ENCODE measurements at regions not wholly inside any gene's neighbourhood (a gene's known extent, or its start where the extent isn't known, plus 50 kb on each side); places are given as distances from the start of the nearest gene placed in this dataset.

DNA sequence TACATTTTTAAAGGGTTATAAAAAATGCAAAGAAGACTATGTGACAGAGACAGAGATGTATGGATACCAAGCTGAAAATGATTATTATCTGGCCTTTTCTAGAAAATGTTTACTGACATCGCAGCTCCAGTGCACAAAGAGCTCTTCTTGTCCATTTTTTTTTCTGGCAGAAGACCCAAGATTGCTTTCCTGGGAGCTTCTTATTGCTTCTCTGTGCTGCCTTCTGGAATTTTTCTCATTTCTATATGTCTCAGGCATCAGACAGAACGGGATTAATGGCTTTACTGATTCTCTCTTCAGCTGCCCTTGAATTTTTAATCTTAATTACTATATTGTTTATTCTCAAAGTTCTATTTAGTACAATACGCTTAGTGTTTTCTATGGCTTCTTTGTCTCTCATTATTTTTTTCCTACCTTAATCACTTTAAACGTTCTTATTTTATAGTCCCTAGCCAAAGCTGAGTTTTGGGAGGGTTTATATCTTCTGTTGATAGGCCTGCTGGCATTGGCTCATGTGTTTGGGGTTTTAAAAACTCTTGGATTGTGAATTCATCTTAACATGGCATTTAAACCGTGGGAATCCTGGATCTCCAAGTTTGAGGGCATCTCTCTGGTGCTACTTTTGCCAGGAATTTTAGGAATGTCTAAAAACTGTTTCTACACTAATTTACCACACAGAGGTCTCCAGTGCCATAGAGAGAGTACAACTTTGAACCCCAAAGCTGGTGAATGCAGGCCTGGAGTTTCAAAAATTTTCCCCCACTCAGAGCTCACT, 138.9 kb upstream of the LNX1 start:
- DNase-seq = no peak
- Histone ChIP-seq H3K56ac (ENCODE audit: low read length) (no peak overlapping the region), H3K9ac (ENCODE audit: low read length) (no peak overlapping the region), H3K36me3 (ENCODE audit: control insufficient read depth, insufficient read depth, low read length) (no peaks in the 10 kb centered on the region), H4K5ac (ENCODE audit: low read length) (no peak overlapping the region), H3K27ac (ENCODE audit: low read depth, low read length) (no peak overlapping the region), H2BK120ac (ENCODE audit: low read depth, low read length) (no peak overlapping the region), H2BK15ac (replicated peaks; ENCODE audit: low read depth) (no peak overlapping the region), H3K18ac (ENCODE audit: low read length) (no peak overlapping the region), H3K4me2 (ENCODE audit: low read length) (no peak overlapping the region), H3K79me1 (ENCODE audit: low read length) (no peaks in the 10 kb centered on the region), H2AK5ac (ENCODE audit: low read length) (no peak overlapping the region), H4K8ac (ENCODE audit: low read depth, low read length) (no peak overlapping the region), H3K27me3 (ENCODE audit: insufficient read depth, low read length, poor library complexity) (no peaks in the 10 kb centered on the region), H3K4me1 (ENCODE audit: control insufficient read depth, low read depth, low read length) (no peaks in the 10 kb centered on the region), H2BK5ac (ENCODE audit: low read length) (no peak overlapping the region), H3K4me3 (ENCODE audit: low read length) (no peak overlapping the region), H3K79me2 (ENCODE audit: control insufficient read depth, insufficient read depth, low read length) (no peaks in the 10 kb centered on the region), H3K4ac (ENCODE audit: low read depth, low read length) (no peak overlapping the region), H3K23ac (ENCODE audit: low read length) (no peak overlapping the region)
- no CpG with 5 or more reads among the region's 5 CpGs for WGBS (ENCODE audit: extremely low coverage, insufficient coverage, low lambda C conversion rate)

- H3K4me1 ChIP-seq (ENCODE audit: control insufficient read depth, low read depth, low read length) = no peaks in the 10 kb centered on the region
- H3K27me3 ChIP-seq (ENCODE audit: insufficient read depth, low read length, poor library complexity) = no peaks in the 10 kb centered on the region
- no peak for DNase-seq
- no peaks in the 10 kb centered on the region for H3K36me3 ChIP-seq (ENCODE audit: control insufficient read depth, insufficient read depth, low read length)
- no peak overlapping the region for H4K5ac ChIP-seq (ENCODE audit: low read length)
- H3K9ac ChIP-seq (ENCODE audit: low read length) = no peak overlapping the region
- H3K79me1 ChIP-seq (ENCODE audit: low read length) = no peaks in the 10 kb centered on the region
- no peaks in the 10 kb centered on the region for H3K79me2 ChIP-seq (ENCODE audit: control insufficient read depth, insufficient read depth, low read length)
- H3K4me2 ChIP-seq (ENCODE audit: low read length) = no peak overlapping the region
- no peak overlapping the region for H3K4ac ChIP-seq (ENCODE audit: low read depth, low read length)
- no peak overlapping the region for H3K56ac ChIP-seq (ENCODE audit: low read length)
- H3K4me3 ChIP-seq (ENCODE audit: low read length) = no peak overlapping the region
- no peak overlapping the region for H4K8ac ChIP-seq (ENCODE audit: low read depth, low read length)
- H2BK15ac ChIP-seq (replicated peaks; ENCODE audit: low read depth) = no peak overlapping the region
- H3K18ac ChIP-seq (ENCODE audit: low read length) = no peak overlapping the region
- H3K23ac ChIP-seq (ENCODE audit: low read length) = no peak overlapping the region
- H2AK5ac ChIP-seq (ENCODE audit: low read length) = no peak overlapping the region
- WGBS (ENCODE audit: extremely low coverage, insufficient coverage, low lambda C conversion rate) = no CpG with 5 or more reads among the region's 1 CpG
- no peak overlapping the region for H2BK5ac ChIP-seq (ENCODE audit: low read length)
- H3K27ac ChIP-seq (ENCODE audit: low read depth, low read length) = no peak overlapping the region
- H2BK120ac ChIP-seq (ENCODE audit: low read depth, low read length) = no peak overlapping the region
These were observed 130.8 kb upstream of the LNX1 start for GRCh38 chr4:53722110-53722509.

DNA sequence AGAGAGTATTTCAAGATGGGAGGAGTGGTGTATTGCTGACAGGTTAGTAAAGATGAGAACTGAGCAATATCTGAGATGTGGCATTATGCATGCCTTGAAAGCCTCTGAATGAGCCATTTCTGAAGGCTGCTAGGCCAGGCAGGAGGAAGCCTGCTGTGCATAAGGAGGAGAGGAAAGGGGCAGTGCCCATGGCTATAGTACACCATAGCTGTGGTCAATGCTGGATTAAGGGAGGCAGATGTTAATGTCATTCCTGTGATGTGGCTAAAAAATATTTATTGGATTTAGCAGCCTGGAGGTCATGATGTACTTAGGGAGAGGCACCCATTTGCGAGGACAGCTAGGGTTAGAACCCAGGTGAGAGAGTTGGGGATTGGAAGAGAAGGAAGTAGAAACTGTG, 130.0 kb upstream of the LNX1 start:
- Histone ChIP-seq H3K9ac (ENCODE audit: low read length) (no peak overlapping the region), H3K27ac (ENCODE audit: low read depth, low read length) (no peak overlapping the region), H2BK15ac (replicated peaks; ENCODE audit: low read depth) (no peak overlapping the region), H3K4me2 (ENCODE audit: low read length) (no peak overlapping the region), H2BK5ac (ENCODE audit: low read length) (no peak overlapping the region), H3K79me2 (ENCODE audit: control insufficient read depth, insufficient read depth, low read length) (no peaks in the 10 kb centered on the region), H3K27me3 (ENCODE audit: insufficient read depth, low read length, poor library complexity) (no peaks in the 10 kb centered on the region), H3K79me1 (ENCODE audit: low read length) (no peaks in the 10 kb centered on the region), H2AK5ac (ENCODE audit: low read length) (no peak overlapping the region), H3K4me3 (ENCODE audit: low read length) (no peak overlapping the region), H2BK120ac (ENCODE audit: low read depth, low read length) (no peak overlapping the region), H3K4ac (ENCODE audit: low read depth, low read length) (no peak overlapping the region), H4K5ac (ENCODE audit: low read length) (no peak overlapping the region), H3K56ac (ENCODE audit: low read length) (no peak overlapping the region), H4K8ac (ENCODE audit: low read depth, low read length) (no peak overlapping the region), H3K4me1 (ENCODE audit: control insufficient read depth, low read depth, low read length) (no peaks in the 10 kb centered on the region), H3K18ac (ENCODE audit: low read length) (no peak overlapping the region), H3K36me3 (ENCODE audit: control insufficient read depth, insufficient read depth, low read length) (no peaks in the 10 kb centered on the region), H3K23ac (ENCODE audit: low read length) (no peak overlapping the region)
- no CpG with 5 or more reads among the region's 1 CpG for WGBS (ENCODE audit: extremely low coverage, insufficient coverage, low lambda C conversion rate)
- DNase-seq = no peak

DNA sequence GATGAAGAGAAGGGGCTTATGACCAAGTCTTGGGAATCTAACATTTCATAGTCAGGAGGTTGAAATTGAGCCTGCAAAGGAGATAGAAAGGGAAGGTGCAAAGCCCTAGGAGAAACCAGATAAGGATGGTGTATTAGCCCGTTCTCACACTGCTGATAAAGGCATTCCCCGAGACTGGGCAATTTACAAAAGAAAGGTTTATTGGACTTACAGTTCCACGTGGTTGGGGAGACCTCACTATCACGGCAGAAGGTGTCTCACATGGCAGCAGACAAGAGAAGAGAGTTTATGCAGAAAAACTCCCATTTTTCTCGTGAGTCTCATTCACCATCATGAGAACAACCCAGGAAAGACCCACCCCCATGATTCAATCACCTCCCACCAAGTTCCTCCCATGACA, 129.5 kb upstream of the LNX1 start:
- Histone ChIP-seq H2AK5ac (ENCODE audit: low read length) (no peak overlapping the region), H3K56ac (ENCODE audit: low read length) (no peak overlapping the region), H3K4me2 (ENCODE audit: low read length) (no peak overlapping the region), H2BK120ac (ENCODE audit: low read depth, low read length) (no peak overlapping the region), H3K36me3 (ENCODE audit: control insufficient read depth, insufficient read depth, low read length) (no peaks in the 10 kb centered on the region), H3K4ac (ENCODE audit: low read depth, low read length) (no peak overlapping the region), H4K5ac (ENCODE audit: low read length) (no peak overlapping the region), H3K4me3 (ENCODE audit: low read length) (no peak overlapping the region), H3K4me1 (ENCODE audit: control insufficient read depth, low read depth, low read length) (no peaks in the 10 kb centered on the region), H2BK15ac (replicated peaks; ENCODE audit: low read depth) (no peak overlapping the region), H3K27ac (ENCODE audit: low read depth, low read length) (no peak overlapping the region), H3K9ac (ENCODE audit: low read length) (no peak overlapping the region), H3K23ac (ENCODE audit: low read length) (no peak overlapping the region), H3K79me2 (ENCODE audit: control insufficient read depth, insufficient read depth, low read length) (no peaks in the 10 kb centered on the region), H2BK5ac (ENCODE audit: low read length) (no peak overlapping the region), H3K79me1 (ENCODE audit: low read length) (no peaks in the 10 kb centered on the region), H4K8ac (ENCODE audit: low read depth, low read length) (no peak overlapping the region), H3K27me3 (ENCODE audit: insufficient read depth, low read length, poor library complexity) (no peaks in the 10 kb centered on the region), H3K18ac (ENCODE audit: low read length) (no peak overlapping the region)
- peak; percentile 86 for DNase-seq
- no CpG with 5 or more reads among the region's 5 CpGs for WGBS (ENCODE audit: extremely low coverage, insufficient coverage, low lambda C conversion rate)

DNA sequence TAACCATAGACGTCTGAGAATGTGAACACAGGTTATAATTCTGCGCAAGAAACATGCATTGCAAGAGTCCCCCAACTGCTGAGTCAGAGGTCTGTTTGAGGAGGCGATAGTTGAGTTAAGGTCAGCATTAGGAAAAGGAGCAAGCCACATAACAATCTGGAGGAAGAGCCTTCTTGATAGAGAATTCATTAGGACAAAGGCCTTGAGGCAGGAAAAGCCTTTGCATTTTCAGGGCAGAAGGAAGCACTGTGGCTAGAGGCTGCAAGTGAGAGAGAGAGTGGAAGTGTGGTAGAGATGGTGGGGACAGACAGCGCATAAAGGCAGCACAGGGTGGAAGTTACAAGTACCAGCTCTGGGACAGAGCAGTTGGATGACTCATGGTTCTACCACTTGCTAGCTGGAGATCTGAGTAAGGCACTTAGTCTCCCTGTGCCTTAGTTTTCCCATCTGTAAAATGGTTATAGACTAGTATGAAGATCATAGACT, 125.8 kb upstream of the LNX1 start:
- no CpG with 5 or more reads among the region's 4 CpGs for WGBS (ENCODE audit: extremely low coverage, insufficient coverage, low lambda C conversion rate)
- no peak overlapping the region for H3K4me3 ChIP-seq (ENCODE audit: low read length)
- H3K9ac ChIP-seq (ENCODE audit: low read length) = no peak overlapping the region
- no peak overlapping the region for H3K4ac ChIP-seq (ENCODE audit: low read depth, low read length)
- no peak overlapping the region for H2BK15ac ChIP-seq (replicated peaks; ENCODE audit: low read depth)
- no peak overlapping the region for H2AK5ac ChIP-seq (ENCODE audit: low read length)
- H3K79me2 ChIP-seq (ENCODE audit: control insufficient read depth, insufficient read depth, low read length) = no peaks in the 10 kb centered on the region
- no peak overlapping the region for H3K18ac ChIP-seq (ENCODE audit: low read length)
- no peak for DNase-seq
- no peak overlapping the region for H4K5ac ChIP-seq (ENCODE audit: low read length)
- no peak overlapping the region for H2BK5ac ChIP-seq (ENCODE audit: low read length)
- H3K27me3 ChIP-seq (ENCODE audit: insufficient read depth, low read length, poor library complexity) = no peaks in the 10 kb centered on the region
- H3K36me3 ChIP-seq (ENCODE audit: control insufficient read depth, insufficient read depth, low read length) = no peaks in the 10 kb centered on the region
- H3K27ac ChIP-seq (ENCODE audit: low read depth, low read length) = no peak overlapping the region
- H3K4me2 ChIP-seq (ENCODE audit: low read length) = no peak overlapping the region
- H2BK120ac ChIP-seq (ENCODE audit: low read depth, low read length) = no peak overlapping the region
- H3K23ac ChIP-seq (ENCODE audit: low read length) = no peak overlapping the region
- no peak overlapping the region for H4K8ac ChIP-seq (ENCODE audit: low read depth, low read length)
- no peaks in the 10 kb centered on the region for H3K79me1 ChIP-seq (ENCODE audit: low read length)
- H3K4me1 ChIP-seq (ENCODE audit: control insufficient read depth, low read depth, low read length) = no peaks in the 10 kb centered on the region
- H3K56ac ChIP-seq (ENCODE audit: low read length) = no peak overlapping the region
